DND-41 (cell line): ENCODE measurements at regions not wholly inside any gene's neighbourhood (a gene's known extent, or its start where the extent isn't known, plus 50 kb on each side); places are given as distances from the start of the nearest gene placed in this dataset.

ENCODE experiments used
- EZH2 ChIP-seq: IDR thresholded peaks from 3 replicates; pipeline ENCODE4 v1.6.1; 2012; ENCODE audit warnings: borderline replicate concordance, low read depth, mild to moderate bottlenecking, moderate library complexity, low read length, inconsistent platforms; ENCODE audit not compliant: severe bottlenecking
- TF ChIP-seq, protein P1 (sequence below): IDR thresholded peaks from 2 replicates; pipeline ENCODE4 v1.5.1; 2012; ENCODE audit warnings: borderline replicate concordance, low read length, moderate library complexity, mild to moderate bottlenecking; ENCODE audit not compliant: poor library complexity, severe bottlenecking; ENCODE audit errors: extremely low read depth

- TF ChIP-seq, protein P1, sequence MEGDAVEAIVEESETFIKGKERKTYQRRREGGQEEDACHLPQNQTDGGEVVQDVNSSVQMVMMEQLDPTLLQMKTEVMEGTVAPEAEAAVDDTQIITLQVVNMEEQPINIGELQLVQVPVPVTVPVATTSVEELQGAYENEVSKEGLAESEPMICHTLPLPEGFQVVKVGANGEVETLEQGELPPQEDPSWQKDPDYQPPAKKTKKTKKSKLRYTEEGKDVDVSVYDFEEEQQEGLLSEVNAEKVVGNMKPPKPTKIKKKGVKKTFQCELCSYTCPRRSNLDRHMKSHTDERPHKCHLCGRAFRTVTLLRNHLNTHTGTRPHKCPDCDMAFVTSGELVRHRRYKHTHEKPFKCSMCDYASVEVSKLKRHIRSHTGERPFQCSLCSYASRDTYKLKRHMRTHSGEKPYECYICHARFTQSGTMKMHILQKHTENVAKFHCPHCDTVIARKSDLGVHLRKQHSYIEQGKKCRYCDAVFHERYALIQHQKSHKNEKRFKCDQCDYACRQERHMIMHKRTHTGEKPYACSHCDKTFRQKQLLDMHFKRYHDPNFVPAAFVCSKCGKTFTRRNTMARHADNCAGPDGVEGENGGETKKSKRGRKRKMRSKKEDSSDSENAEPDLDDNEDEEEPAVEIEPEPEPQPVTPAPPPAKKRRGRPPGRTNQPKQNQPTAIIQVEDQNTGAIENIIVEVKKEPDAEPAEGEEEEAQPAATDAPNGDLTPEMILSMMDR, result no peak
- TF ChIP-seq EZH2, result no peak
These were observed 876.9 kb upstream of the GHITM start for GRCh38 chr10:83262434-83262833.
